PC-9 (cell line): ENCODE measurements at regions not wholly inside any gene's neighbourhood (a gene's known extent, or its start where the extent isn't known, plus 50 kb on each side); places are given as distances from the start of the nearest gene placed in this dataset.

Experiments used
- EZH2 ChIP-seq: fragments of 200-600 bp; sonication (generic); IDR thresholded peaks from 2 replicates; pipeline ENCODE4 v1.8.0; 2017; ENCODE audit warnings: antibody characterized with exemption, low read depth
- TF ChIP-seq, protein P1 (sequence below): fragments of 200-600 bp; sonication (generic); conservative IDR thresholded peaks from 2 replicates; pipeline ENCODE4 v1.6.1; 2017; ENCODE audit warnings: mixed run types, antibody characterized with exemption, mild to moderate bottlenecking, moderate library complexity

GRCh38 chr14:56026506-56026905 is 91.7 kb upstream of the PELI2 start:
- TF ChIP-seq, protein P1, sequence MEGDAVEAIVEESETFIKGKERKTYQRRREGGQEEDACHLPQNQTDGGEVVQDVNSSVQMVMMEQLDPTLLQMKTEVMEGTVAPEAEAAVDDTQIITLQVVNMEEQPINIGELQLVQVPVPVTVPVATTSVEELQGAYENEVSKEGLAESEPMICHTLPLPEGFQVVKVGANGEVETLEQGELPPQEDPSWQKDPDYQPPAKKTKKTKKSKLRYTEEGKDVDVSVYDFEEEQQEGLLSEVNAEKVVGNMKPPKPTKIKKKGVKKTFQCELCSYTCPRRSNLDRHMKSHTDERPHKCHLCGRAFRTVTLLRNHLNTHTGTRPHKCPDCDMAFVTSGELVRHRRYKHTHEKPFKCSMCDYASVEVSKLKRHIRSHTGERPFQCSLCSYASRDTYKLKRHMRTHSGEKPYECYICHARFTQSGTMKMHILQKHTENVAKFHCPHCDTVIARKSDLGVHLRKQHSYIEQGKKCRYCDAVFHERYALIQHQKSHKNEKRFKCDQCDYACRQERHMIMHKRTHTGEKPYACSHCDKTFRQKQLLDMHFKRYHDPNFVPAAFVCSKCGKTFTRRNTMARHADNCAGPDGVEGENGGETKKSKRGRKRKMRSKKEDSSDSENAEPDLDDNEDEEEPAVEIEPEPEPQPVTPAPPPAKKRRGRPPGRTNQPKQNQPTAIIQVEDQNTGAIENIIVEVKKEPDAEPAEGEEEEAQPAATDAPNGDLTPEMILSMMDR: no peak
- TF ChIP-seq EZH2: no peak
